Fibroblast of lung (primary cell): ENCODE measurements at regions not wholly inside any gene's neighbourhood (a gene's known extent, or its start where the extent isn't known, plus 50 kb on each side); places are given as distances from the start of the nearest gene placed in this dataset.

ENCODE experiments used
- DNase-seq, 2 donors: peaks; one replicate each; pipeline versions ENCODE4 v3.0.0 to v3.0.0-alpha.2; 2010; ENCODE audit warnings: low read depth in 2 of 2
- H2AFZ ChIP-seq: 2 replicates; pipeline ENCODE4 v1.5.1; 2012; ENCODE audit warnings: low read length, control low read depth, inconsistent platforms
- H3K27ac ChIP-seq: 2 replicates; pipeline ENCODE4 v1.5.1; 2011; ENCODE audit warnings: low read length, control low read depth; ENCODE audit not compliant: insufficient read depth
- H3K27me3 ChIP-seq: 2 replicates; pipeline ENCODE4 v1.5.1; 2011; ENCODE audit warnings: mild to moderate bottlenecking, low read length; ENCODE audit not compliant: control insufficient read depth, insufficient read depth
- H3K36me3 ChIP-seq: 2 replicates; pipeline ENCODE4 v1.5.1; 2011; ENCODE audit warnings: low read length; ENCODE audit not compliant: control insufficient read depth, insufficient read depth
- H3K4me1 ChIP-seq: 2 replicates; pipeline ENCODE4 v1.5.1; 2011; ENCODE audit warnings: low read length; ENCODE audit not compliant: control insufficient read depth, insufficient read depth; ENCODE audit errors: extremely low read depth
- H3K4me2 ChIP-seq: 2 replicates; pipeline ENCODE4 v1.5.1; 2011; ENCODE audit warnings: low read length, control low read depth; ENCODE audit not compliant: insufficient read depth; ENCODE audit errors: extremely low read depth
- H3K4me3 ChIP-seq, 4 experiments: fragments of 200-600 bp in 1 of 4; sonication (generic) in 1 of 4; replicated peaks in 1 of 4; 2 replicates each; pipeline ENCODE4 v1.5.1; 2011 to 2016; ENCODE audit warnings: low read length in 4 of 4, low read depth in 3 of 4, mild to moderate bottlenecking in 3 of 4, control low read depth in 2 of 4, inconsistent platforms in 1 of 4, mixed read lengths in 1 of 4; ENCODE audit not compliant: insufficient read depth in 1 of 4; ENCODE audit errors: control extremely low read depth in 1 of 4
- H3K79me2 ChIP-seq: 2 replicates; pipeline ENCODE4 v1.5.1; 2012; ENCODE audit warnings: mild to moderate bottlenecking, low read length, inconsistent platforms; ENCODE audit not compliant: control insufficient read depth, insufficient read depth
- H3K9ac ChIP-seq: 2 replicates; pipeline ENCODE4 v1.5.1; 2011; ENCODE audit warnings: mild to moderate bottlenecking, low read length, control low read depth; ENCODE audit not compliant: insufficient read depth
- H3K9me3 ChIP-seq: 2 replicates; pipeline ENCODE4 v1.5.1; 2012; ENCODE audit warnings: low read depth, low read length; ENCODE audit not compliant: control insufficient read depth, insufficient read depth
- H4K20me1 ChIP-seq: 2 replicates; pipeline ENCODE4 v1.5.1; 2011; ENCODE audit warnings: low read length; ENCODE audit not compliant: control insufficient read depth, insufficient read depth; ENCODE audit errors: extremely low read depth
- EZH2 ChIP-seq: IDR thresholded peaks from 2 replicates; pipeline ENCODE4 v1.5.1; 2012; ENCODE audit warnings: low read length, control low read depth, mild to moderate bottlenecking; ENCODE audit errors: missing control alignments
- TF ChIP-seq, protein P1 (sequence below), 2 donors: IDR thresholded peaks in 1 of 2; conservative IDR thresholded peaks in 1 of 2; 1 replicate in 1 of 2; 2 replicates in 1 of 2; pipeline ENCODE4 v1.5.1; 2011 to 2012; ENCODE audit warnings: low read length in 2 of 2, control low read depth in 1 of 2, inconsistent platforms in 1 of 2, low read depth in 1 of 2, mild to moderate bottlenecking in 1 of 2

DNA sequence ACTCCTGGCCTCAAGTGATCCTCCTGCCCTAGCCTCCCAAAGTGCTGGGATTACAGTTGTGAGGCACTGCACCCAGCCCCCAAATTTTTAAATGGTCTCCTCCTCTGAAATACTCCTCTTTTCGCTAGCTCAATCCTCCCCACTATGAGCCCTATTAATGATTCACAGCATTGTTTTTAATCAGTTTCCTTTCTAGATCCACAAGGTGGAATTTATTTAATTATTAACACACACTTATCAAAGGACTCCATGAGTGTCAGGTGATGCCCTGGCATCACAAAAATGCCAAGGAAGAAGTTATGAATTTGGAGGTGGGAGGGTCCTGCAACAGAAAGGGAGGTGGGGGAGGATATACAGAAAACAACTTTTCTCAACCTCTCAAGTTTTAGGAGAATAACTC, 806.5 kb downstream of the PRELID2 start:
- no peaks in the 10 kb centered on the region for H3K27me3 ChIP-seq
- H3K9me3 ChIP-seq, result no peaks in the 10 kb centered on the region
- no peak overlapping the region for H3K27ac ChIP-seq
- H3K4me1 ChIP-seq, result no peaks in the 10 kb centered on the region
- H3K79me2 ChIP-seq, result no peaks in the 10 kb centered on the region
- DNase-seq, result no peak
- no peak overlapping the region for H3K4me3 ChIP-seq
- H3K36me3 ChIP-seq, result no peaks in the 10 kb centered on the region
- H3K4me2 ChIP-seq, result no peak overlapping the region
- TF ChIP-seq EZH2, result no peak
- TF ChIP-seq, protein P1, sequence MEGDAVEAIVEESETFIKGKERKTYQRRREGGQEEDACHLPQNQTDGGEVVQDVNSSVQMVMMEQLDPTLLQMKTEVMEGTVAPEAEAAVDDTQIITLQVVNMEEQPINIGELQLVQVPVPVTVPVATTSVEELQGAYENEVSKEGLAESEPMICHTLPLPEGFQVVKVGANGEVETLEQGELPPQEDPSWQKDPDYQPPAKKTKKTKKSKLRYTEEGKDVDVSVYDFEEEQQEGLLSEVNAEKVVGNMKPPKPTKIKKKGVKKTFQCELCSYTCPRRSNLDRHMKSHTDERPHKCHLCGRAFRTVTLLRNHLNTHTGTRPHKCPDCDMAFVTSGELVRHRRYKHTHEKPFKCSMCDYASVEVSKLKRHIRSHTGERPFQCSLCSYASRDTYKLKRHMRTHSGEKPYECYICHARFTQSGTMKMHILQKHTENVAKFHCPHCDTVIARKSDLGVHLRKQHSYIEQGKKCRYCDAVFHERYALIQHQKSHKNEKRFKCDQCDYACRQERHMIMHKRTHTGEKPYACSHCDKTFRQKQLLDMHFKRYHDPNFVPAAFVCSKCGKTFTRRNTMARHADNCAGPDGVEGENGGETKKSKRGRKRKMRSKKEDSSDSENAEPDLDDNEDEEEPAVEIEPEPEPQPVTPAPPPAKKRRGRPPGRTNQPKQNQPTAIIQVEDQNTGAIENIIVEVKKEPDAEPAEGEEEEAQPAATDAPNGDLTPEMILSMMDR (conservative IDR thresholded peaks at IDR 0.05 in 1 of 2, IDR thresholded peaks at IDR 0.05 in 1 of 2; ENCODE audit: low read depth in 1 of 2, low read length in 2 of 2), result no peak
- no peaks in the 10 kb centered on the region for H4K20me1 ChIP-seq
- H3K9ac ChIP-seq, result no peak overlapping the region
- H2AFZ ChIP-seq, result no peak overlapping the region

DNA sequence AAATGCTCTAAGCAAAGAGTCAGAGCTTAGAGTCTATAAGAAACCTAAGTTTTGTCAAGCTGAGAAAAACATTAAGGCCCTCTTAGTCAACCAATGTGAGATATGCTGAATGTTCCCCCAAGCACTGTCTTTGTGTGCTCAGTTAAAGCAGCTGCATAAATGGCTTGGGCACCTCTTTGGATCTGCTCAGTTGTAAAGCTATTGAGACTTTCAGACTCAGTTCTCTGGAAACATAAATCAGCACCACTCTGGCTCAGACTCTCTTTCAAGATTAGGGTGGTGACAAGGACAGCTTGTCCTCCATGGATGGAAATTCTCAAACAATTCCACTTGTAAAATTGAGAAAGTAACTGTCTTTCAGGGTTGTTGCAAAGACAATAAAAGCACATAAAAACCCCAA, 807.9 kb downstream of the PRELID2 start:
- Histone ChIP-seq H3K9me3 (no peaks in the 10 kb centered on the region), H2AFZ (no peak overlapping the region), H3K27ac (no peak overlapping the region), H3K4me1 (no peaks in the 10 kb centered on the region), H4K20me1 (no peaks in the 10 kb centered on the region), H3K4me3 (no peak overlapping the region), H3K79me2 (no peaks in the 10 kb centered on the region), H3K4me2 (no peak overlapping the region), H3K36me3 (no peaks in the 10 kb centered on the region), H3K27me3 (no peaks in the 10 kb centered on the region), H3K9ac (no peak overlapping the region)
- TF ChIP-seq, protein P1 (conservative IDR thresholded peaks at IDR 0.05 in 1 of 2, IDR thresholded peaks at IDR 0.05 in 1 of 2; ENCODE audit: low read depth in 1 of 2, low read length in 2 of 2), result no peak
- DNase-seq, result no peak

DNA sequence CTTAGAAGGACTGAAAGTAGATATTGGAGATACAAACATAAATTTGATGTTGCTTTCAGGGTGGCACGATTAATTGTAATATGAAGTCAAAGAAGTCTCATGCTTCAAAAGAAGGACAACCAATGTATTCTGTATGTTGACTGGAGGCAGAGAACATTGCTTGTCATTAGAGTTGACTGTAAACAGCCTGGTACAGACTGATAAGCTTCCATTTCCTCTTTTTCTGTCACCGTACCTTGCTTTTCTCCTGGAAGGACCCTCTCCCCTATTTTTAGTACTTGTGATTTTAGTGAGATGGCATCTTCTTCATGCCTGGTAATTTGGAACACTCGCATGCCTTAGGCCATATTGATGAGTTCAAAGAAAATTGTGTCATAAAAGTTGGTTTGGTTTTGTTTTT, 809.4 kb downstream of the PRELID2 start:
- no peaks in the 10 kb centered on the region for H3K27me3 ChIP-seq
- no peaks in the 10 kb centered on the region for H3K4me1 ChIP-seq
- TF ChIP-seq EZH2, result no peak
- TF ChIP-seq, protein P1 (conservative IDR thresholded peaks at IDR 0.05 in 1 of 2, IDR thresholded peaks at IDR 0.05 in 1 of 2; ENCODE audit: low read depth in 1 of 2, low read length in 2 of 2), result no peak
- H3K4me3 ChIP-seq, result no peak overlapping the region
- no peaks in the 10 kb centered on the region for H3K36me3 ChIP-seq
- H3K79me2 ChIP-seq, result no peaks in the 10 kb centered on the region
- no peak overlapping the region for H3K4me2 ChIP-seq
- no peak overlapping the region for H2AFZ ChIP-seq
- H3K27ac ChIP-seq, result no peak overlapping the region
- no peak overlapping the region for H3K9ac ChIP-seq
- DNase-seq, result no peak
- no peaks in the 10 kb centered on the region for H3K9me3 ChIP-seq
- H4K20me1 ChIP-seq, result no peaks in the 10 kb centered on the region
